A549 (cell line): ENCODE measurements at regions not wholly inside any gene's neighbourhood (a gene's known extent, or its start where the extent isn't known, plus 50 kb on each side); places are given as distances from the start of the nearest gene placed in this dataset.
A peak's percentile ranks its signal among the peaks of the same experiment; 100 is the strongest.

ENCODE experiments used
- ATAC-seq, 2 experiments: fragments of 200-7000 bp in 1 of 2; fragments of >200 bp in 1 of 2; cut with Nextera tagmentation in 1 of 2; cut with Tn5 transposase in 1 of 2; 3 replicates each; pipeline versions ENCODE4 v1.8.0 to v1.9.1; 2018 to 2020; ENCODE audit warnings: mild to moderate bottlenecking in 1 of 2, moderate library complexity in 1 of 2
- CTCF ChIA-PET: fragments of 300-600 bp; sonication (Branson Sonifier 250); formaldehyde crosslinking; extraction: SDS; loops from one replicate; lab custom pipeline; 2021; ENCODE audit warnings: antibody characterized with exemption, inconsistent platforms; lab: Yijun Ruan, JAX
- POLR2A ChIA-PET: fragments of 350-600 bp; formaldehyde crosslinking; extraction: SDS; loops from one replicate; lab custom pipeline; 2021; ENCODE audit warnings: antibody characterized with exemption, inconsistent platforms; lab: Yijun Ruan, JAX
- DNase-seq, 2 experiments: peaks; one replicate each; pipeline versions ENCODE4 v3.0.0 to v3.0.0-alpha.2; 2011 to 2016; ENCODE audit warnings: low read depth in 1 of 2, low spot score in 1 of 2
- FAIRE-seq: peaks from 2 replicates; lab custom pipeline; 2011; peaks lifted over from hg19 to GRCh38; lab: Jason Lieb, UNC
- H3K27ac ChIP-seq, 2 experiments: fragments of >200 bp; sonication (Bioruptor Twin); formaldehyde crosslinking; 3 replicates each; pipeline ENCODE4 v1.5.1; 2016 to 2017
- H3K4me1 ChIP-seq: fragments of >200 bp; sonication (Bioruptor Twin); formaldehyde crosslinking; 3 replicates; pipeline ENCODE4 v1.6.1; 2016
- H3K4me2 ChIP-seq: fragments of >200 bp; sonication (Bioruptor Twin); formaldehyde crosslinking; 3 replicates; pipeline ENCODE4 v1.6.1; 2016
- H3K4me3 ChIP-seq: fragments of >200 bp; sonication (Bioruptor Twin); formaldehyde crosslinking; 3 replicates; pipeline ENCODE4 v1.5.1; 2016
- H3K9me3 ChIP-seq: fragments of >200 bp; sonication (Bioruptor Twin); formaldehyde crosslinking; 3 replicates; pipeline ENCODE4 v1.6.1; 2016
- CBX8 ChIP-seq: fragments of 200-600 bp; sonication (generic); IDR thresholded peaks from 2 replicates; pipeline ENCODE4 v1.6.1; 2016
- CEBPB ChIP-seq, 2 experiments: fragments of >200 bp in 1 of 2; sonication (Bioruptor Twin) in 1 of 2; formaldehyde crosslinking in 1 of 2; IDR thresholded peaks; 2 replicates each; pipeline ENCODE4 v1.6.1; 2012 to 2016
- E2F6 ChIP-seq: IDR thresholded peaks from 2 replicates; pipeline ENCODE4 v1.6.1; 2012; ENCODE audit warnings: low read depth, borderline replicate concordance
- ELK1 ChIP-seq: fragments of 150-350 bp; IDR thresholded peaks from 2 replicates; pipeline ENCODE4 v1.6.1; 2014; ENCODE audit warnings: low read depth, mild to moderate bottlenecking, low read length
- EP300 ChIP-seq, 2 experiments: fragments of >200 bp; sonication (Bioruptor Twin); formaldehyde crosslinking; IDR thresholded peaks; 2 replicates in 1 of 2; 3 replicates in 1 of 2; pipeline ENCODE4 v1.6.1; 2016 to 2017
- FOSL2 ChIP-seq, 2 experiments: fragments of 450-650 bp in 1 of 2; fragments of >200 bp in 1 of 2; sonication (Bioruptor Twin) in 1 of 2; formaldehyde crosslinking; IDR thresholded peaks; 2 replicates each; pipeline versions ENCODE4 v1.5.0 to v1.6.1; 2016 to 2020; ENCODE audit warnings: mild to moderate bottlenecking in 1 of 2, moderate library complexity in 1 of 2
- GATA3 ChIP-seq: IDR thresholded peaks from 2 replicates; pipeline ENCODE4 v1.6.1; 2012; ENCODE audit warnings: borderline replicate concordance
- HOXA7 ChIP-seq: fragments of 250-450 bp; sonication (Bioruptor Pico); IDR thresholded peaks from 2 replicates; pipeline ENCODE4 v1.5.0; 2020; ENCODE audit warnings: mild to moderate bottlenecking, moderate library complexity
- HOXB5 ChIP-seq: fragments of 250-450 bp; sonication (Bioruptor Pico); IDR thresholded peaks from 2 replicates; pipeline ENCODE4 v1.5.0; 2020; ENCODE audit warnings: mild to moderate bottlenecking, moderate library complexity
- JUN ChIP-seq, 2 experiments: fragments of >200 bp; sonication (Bioruptor Twin); formaldehyde crosslinking; IDR thresholded peaks; 2 replicates in 1 of 2; 3 replicates in 1 of 2; pipeline ENCODE4 v1.6.1; 2016 to 2017
- JUNB ChIP-seq: fragments of >200 bp; sonication (Bioruptor Twin); formaldehyde crosslinking; IDR thresholded peaks from 2 replicates; pipeline ENCODE4 v1.6.1; 2016
- KDM1A ChIP-seq: fragments of 200-600 bp; sonication (generic); IDR thresholded peaks from 2 replicates; pipeline ENCODE4 v1.6.1; 2016; ENCODE audit warnings: low read depth, mild to moderate bottlenecking
- MAX ChIP-seq: IDR thresholded peaks from 2 replicates; pipeline ENCODE4 v1.6.1; 2012
- MYC ChIP-seq: IDR thresholded peaks from 2 replicates; pipeline ENCODE4 v1.6.1; 2012; ENCODE audit warnings: mild to moderate bottlenecking, inconsistent platforms, low read length, improper control_type of control experiment, borderline replicate concordance
- NFE2L2 ChIP-seq: fragments of 150-350 bp; conservative IDR thresholded peaks from 2 replicates; pipeline ENCODE4 v1.6.1; 2014; ENCODE audit warnings: low read length
- PHF8 ChIP-seq: fragments of 200-600 bp; sonication (generic); IDR thresholded peaks from 2 replicates; pipeline ENCODE4 v1.6.1; 2016; ENCODE audit warnings: low read depth, mild to moderate bottlenecking, antibody characterized with exemption, moderate library complexity, borderline replicate concordance
- RAD21 ChIP-seq, 2 experiments: fragments of >200 bp in 1 of 2; sonication (Bioruptor Twin) in 1 of 2; formaldehyde crosslinking in 1 of 2; IDR thresholded peaks in 1 of 2; conservative IDR thresholded peaks in 1 of 2; 2 replicates in 1 of 2; 3 replicates in 1 of 2; pipeline ENCODE4 v1.6.1; 2012 to 2018; ENCODE audit warnings: inconsistent platforms in 1 of 2
- RCOR1 ChIP-seq: fragments of 150-350 bp; IDR thresholded peaks from 2 replicates; pipeline ENCODE4 v1.6.1; 2014; ENCODE audit warnings: antibody characterized with exemption, low read length, low read depth
- TFCP2L1 ChIP-seq: fragments of 250-450 bp; sonication (Bioruptor Pico); IDR thresholded peaks from 2 replicates; pipeline ENCODE4 v1.5.0; 2021; ENCODE audit warnings: mild to moderate bottlenecking
- ZC3H11A ChIP-seq: fragments of 450-650 bp; IDR thresholded peaks from 2 replicates; pipeline ENCODE4 v1.6.1; 2014; ENCODE audit warnings: antibody characterized with exemption, mild to moderate bottlenecking
- ZNF302 ChIP-seq: fragments of 250-450 bp; sonication (Bioruptor Pico); IDR thresholded peaks from 2 replicates; pipeline ENCODE4 v1.9.0; 2021; ENCODE audit warnings: inconsistent platforms, mild to moderate bottlenecking, moderate library complexity
- WGBS: methylation state at CpG from one replicate; pipeline ENCODE4 v1.1.6; 2017; ENCODE audit errors: missing lambda C conversion rate; 5-methylcytosine and 5-hydroxymethylcytosine counted together
- TF ChIP-seq, protein P1 (sequence below): fragments of 250-450 bp; sonication (Bioruptor Pico); IDR thresholded peaks from 2 replicates; pipeline ENCODE4 v1.5.0; 2021; ENCODE audit warnings: mild to moderate bottlenecking, moderate library complexity, borderline replicate concordance
- TF ChIP-seq, protein P2 (sequence below): fragments of >200 bp; sonication (Bioruptor Twin); formaldehyde crosslinking; IDR thresholded peaks from 3 replicates; pipeline ENCODE4 v1.6.1; 2016

DNA sequence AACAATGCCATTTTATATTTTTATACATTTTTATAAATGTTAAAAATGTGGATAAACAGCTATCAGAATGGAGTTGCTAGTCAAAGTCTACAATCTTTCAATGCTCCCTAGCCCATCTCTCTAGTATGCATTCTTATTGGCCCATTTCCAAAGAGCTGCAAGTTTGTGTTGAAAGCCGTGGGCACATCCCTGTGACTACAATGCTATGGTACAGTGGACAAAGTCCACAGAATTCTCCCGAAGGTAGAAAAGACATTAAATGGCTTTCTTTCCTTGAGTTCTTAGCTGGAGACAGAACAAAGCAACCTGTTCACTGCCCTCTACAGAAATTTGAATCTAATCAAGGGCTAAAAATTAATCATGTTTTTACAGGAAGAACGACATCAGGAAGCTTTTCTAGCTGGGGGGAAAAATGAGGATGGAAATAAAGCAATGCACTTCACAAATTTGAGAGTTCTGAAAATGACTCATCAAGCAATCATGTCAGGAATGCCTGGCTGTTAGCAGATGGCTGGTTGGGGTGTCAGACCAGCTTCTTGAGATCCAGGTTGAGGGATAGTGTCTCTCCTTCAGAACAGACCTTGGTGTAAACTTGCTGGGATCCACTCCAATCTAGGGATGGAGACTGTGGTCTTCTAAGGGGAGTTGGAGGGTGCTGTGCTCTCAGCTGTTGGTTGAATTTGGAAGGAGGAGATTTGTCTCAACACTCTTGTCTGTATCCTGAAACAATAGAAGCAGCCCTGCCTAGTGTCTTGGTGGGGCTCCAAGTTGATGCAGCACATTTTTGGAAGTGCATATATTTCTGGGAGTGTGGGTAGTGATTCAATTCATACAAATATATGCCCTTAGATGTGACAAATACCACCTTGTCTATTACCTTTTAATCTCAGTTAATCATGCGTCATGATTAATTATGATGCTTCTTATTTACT lies 143.4 kb upstream of the PHACTR1 start:
- FAIRE-seq (no peak), ATAC-seq (peak; percentile 86), DNase-seq (peak; percentile 44 to 81)
- 13% methylated on average over 4 of the region's 4 CpGs for WGBS
- Histone ChIP-seq H3K4me1 (peaks cover 70% of the 10 kb centered on the region), H3K27ac (peak overlapping the region; percentile 84 to 92), H3K9me3 (no peaks in the 10 kb centered on the region), H3K4me3 (no peak overlapping the region), H3K4me2 (peak overlapping the region; percentile 66)
- ChIA-PET CTCF (interaction anchor here (1.2 kb wide), 1 partner anchor 15 kb away, joined by 4 read pairs; no protein-coding TSS in a partner anchor), POLR2A (interaction anchor here (0.5 to 2.0 kb wide), 2 partner anchors 18 to 283 kb away, joined by 6 read pairs; partner anchors contain the start of gene EDN1)
- TF ChIP-seq, protein P1, sequence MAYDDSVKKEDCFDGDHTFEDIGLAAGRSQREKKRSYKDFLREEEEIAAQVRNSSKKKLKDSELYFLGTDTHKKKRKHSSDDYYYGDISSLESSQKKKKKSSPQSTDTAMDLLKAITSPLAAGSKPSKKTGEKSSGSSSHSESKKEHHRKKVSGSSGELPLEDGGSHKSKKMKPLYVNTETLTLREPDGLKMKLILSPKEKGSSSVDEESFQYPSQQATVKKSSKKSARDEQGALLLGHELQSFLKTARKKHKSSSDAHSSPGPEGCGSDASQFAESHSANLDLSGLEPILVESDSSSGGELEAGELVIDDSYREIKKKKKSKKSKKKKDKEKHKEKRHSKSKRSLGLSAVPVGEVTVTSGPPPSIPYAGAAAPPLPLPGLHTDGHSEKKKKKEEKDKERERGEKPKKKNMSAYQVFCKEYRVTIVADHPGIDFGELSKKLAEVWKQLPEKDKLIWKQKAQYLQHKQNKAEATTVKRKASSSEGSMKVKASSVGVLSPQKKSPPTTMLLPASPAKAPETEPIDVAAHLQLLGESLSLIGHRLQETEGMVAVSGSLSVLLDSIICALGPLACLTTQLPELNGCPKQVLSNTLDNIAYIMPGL (CRISPR knock-in tag): no peak
- TF ChIP-seq E2F6 (peak; percentile 71), EP300 (IDR thresholded peaks at IDR 0.05) (peak in 1 of 2 experiments; percentile 45; a peak in 2 of 5 replicates), JUN (IDR thresholded peaks at IDR 0.05) (peak in 1 of 2 experiments; percentile 34; a peak in 1 of 5 replicates), JUNB (peak; percentile 55), TFCP2L1 (CRISPR knock-in tag) (no peak), PHF8 (no peak), RAD21 (conservative IDR thresholded peaks at IDR 0.05 in 1 of 2, IDR thresholded peaks at IDR 0.05 in 1 of 2) (peak in 1 of 2 experiments; percentile 9; a peak in 1 of 5 replicates), MYC (no peak), ZNF302 (CRISPR knock-in tag) (no peak), RCOR1 (no peak), HOXB5 (CRISPR knock-in tag) (no peak), ZC3H11A (no peak), GATA3 (peak; percentile 66; the same call in 1 of the 2 replicates), CBX8 (no peak), HOXA7 (CRISPR knock-in tag) (no peak), NFE2L2 (no peak), FOSL2 (IDR thresholded peaks at IDR 0.05) (peak; percentile 66; the same call in 1 of the 2 replicates), FOSL2 (CRISPR knock-in tag; IDR thresholded peaks at IDR 0.05) (peak; percentile 90), MAX (peak; percentile 71), KDM1A (no peak), ELK1 (no peak), CEBPB (IDR thresholded peaks at IDR 0.05) (0 out of 4 replicates have a peak, but pooled peaks of 1 of the 2 experiments have one; percentile 3)
- TF ChIP-seq, protein P2, sequence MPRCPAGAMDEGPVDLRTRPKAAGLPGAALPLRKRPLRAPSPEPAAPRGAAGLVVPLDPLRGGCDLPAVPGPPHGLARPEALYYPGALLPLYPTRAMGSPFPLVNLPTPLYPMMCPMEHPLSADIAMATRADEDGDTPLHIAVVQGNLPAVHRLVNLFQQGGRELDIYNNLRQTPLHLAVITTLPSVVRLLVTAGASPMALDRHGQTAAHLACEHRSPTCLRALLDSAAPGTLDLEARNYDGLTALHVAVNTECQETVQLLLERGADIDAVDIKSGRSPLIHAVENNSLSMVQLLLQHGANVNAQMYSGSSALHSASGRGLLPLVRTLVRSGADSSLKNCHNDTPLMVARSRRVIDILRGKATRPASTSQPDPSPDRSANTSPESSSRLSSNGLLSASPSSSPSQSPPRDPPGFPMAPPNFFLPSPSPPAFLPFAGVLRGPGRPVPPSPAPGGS: no peak
